ENCODE measurements at regions not wholly inside any gene's neighbourhood (a gene's known extent, or its start where the extent isn't known, plus 50 kb on each side); places are given as distances from the start of the nearest gene placed in this dataset.
"Not testable (repeated sequence)": the region's sequence is repeated elsewhere in the genome, so short reads cannot be mapped to it uniquely, and the experiment has no call there.

GRCh38 chr3:94811836-94812235, 749.0 kb downstream of the NSUN3 start:
- Histone ChIP-seq H3K27me3 (ENCODE audit: low read length) (no peaks in the 10 kb centered on the region), H2AFZ (ENCODE audit: low read depth, low read length, severe bottlenecking) (no peak overlapping the region), H3K9me2 (replicated peaks; ENCODE audit: insufficient read depth, low read length) (no peaks in the 10 kb centered on the region), H3K9ac (ENCODE audit: low read length) (no peak overlapping the region), H3K36me3 (ENCODE audit: low read length) (no peaks in the 10 kb centered on the region), H3F3A (ENCODE audit: insufficient read depth) (no peaks in the 10 kb centered on the region), H3K4me3 (ENCODE audit: insufficient read depth, low read length, poor library complexity, severe bottlenecking) (no peak overlapping the region), H3K27ac (ENCODE audit: low read depth, low read length) (no peak overlapping the region), H3K79me2 (ENCODE audit: insufficient read depth, low read length) (no peaks in the 10 kb centered on the region), H3K9me3 (ENCODE audit: insufficient read depth, low read length) (no peaks in the 10 kb centered on the region), H4K20me1 (ENCODE audit: low read depth, low read length) (no peaks in the 10 kb centered on the region), H3K4me2 (ENCODE audit: low read depth, low read length, poor library complexity, severe bottlenecking) (no peak overlapping the region)
- no peak for TF ChIP-seq EZH2phosphoT487 (conservative IDR thresholded peaks at IDR 0.05; ENCODE audit: low read length)
- TF ChIP-seq CTCF (IDR thresholded peaks at IDR 0.05; ENCODE audit: insufficient read depth, low read length, poor library complexity, severe bottlenecking): no peak

DNA sequence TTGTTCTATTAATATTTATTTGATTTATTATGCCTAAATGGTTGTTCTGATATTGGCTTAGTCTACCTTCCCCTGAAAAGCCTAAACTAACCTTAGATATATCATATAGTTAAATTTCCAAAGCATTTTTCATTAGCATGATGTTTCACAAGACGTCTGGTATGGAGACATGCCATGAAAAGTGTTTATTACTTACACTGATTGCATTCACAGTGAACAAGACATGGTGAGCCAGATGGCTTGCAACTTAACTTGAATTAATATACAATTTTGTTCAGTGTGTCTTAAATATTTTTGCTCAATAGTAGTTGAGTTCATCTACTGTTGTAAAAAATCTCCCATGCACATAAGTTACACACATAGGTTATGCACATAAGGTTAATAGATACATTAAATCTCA, 758.4 kb downstream of the NSUN3 start:
- H3K27me3 ChIP-seq (ENCODE audit: low read length): no peaks in the 10 kb centered on the region
- TF ChIP-seq EZH2phosphoT487 (conservative IDR thresholded peaks at IDR 0.05; ENCODE audit: low read length) (no peak), CTCF (IDR thresholded peaks at IDR 0.05; ENCODE audit: insufficient read depth, low read length, poor library complexity, severe bottlenecking) (no peak)
- H3K4me3 ChIP-seq (ENCODE audit: insufficient read depth, low read length, poor library complexity, severe bottlenecking): no peak overlapping the region
- H3K36me3 ChIP-seq (ENCODE audit: low read length): no peaks in the 10 kb centered on the region
- no peaks in the 10 kb centered on the region for H3F3A ChIP-seq (ENCODE audit: insufficient read depth)
- H3K79me2 ChIP-seq (ENCODE audit: insufficient read depth, low read length): no peaks in the 10 kb centered on the region
- H3K4me2 ChIP-seq (ENCODE audit: low read depth, low read length, poor library complexity, severe bottlenecking): no peak overlapping the region
- H3K27ac ChIP-seq (ENCODE audit: low read depth, low read length): no peak overlapping the region
- no peaks in the 10 kb centered on the region for H3K9me2 ChIP-seq (replicated peaks; ENCODE audit: insufficient read depth, low read length)
- H3K9me3 ChIP-seq (ENCODE audit: insufficient read depth, low read length): no peaks in the 10 kb centered on the region
- no peak overlapping the region for H3K9ac ChIP-seq (ENCODE audit: low read length)
- H4K20me1 ChIP-seq (ENCODE audit: low read depth, low read length): no peaks in the 10 kb centered on the region
- no peak overlapping the region for H2AFZ ChIP-seq (ENCODE audit: low read depth, low read length, severe bottlenecking)

- Histone ChIP-seq H3K27me3 (ENCODE audit: low read length) (no peaks in the 10 kb centered on the region), H3K9me2 (replicated peaks; ENCODE audit: insufficient read depth, low read length) (no peaks in the 10 kb centered on the region), H3K4me2 (ENCODE audit: low read depth, low read length, poor library complexity, severe bottlenecking) (no peak overlapping the region), H3K4me3 (ENCODE audit: insufficient read depth, low read length, poor library complexity, severe bottlenecking) (no peak overlapping the region), H3K79me2 (ENCODE audit: insufficient read depth, low read length) (no peaks in the 10 kb centered on the region), H3K9me3 (ENCODE audit: insufficient read depth, low read length) (no peaks in the 10 kb centered on the region), H2AFZ (ENCODE audit: low read depth, low read length, severe bottlenecking) (no peak overlapping the region), H3K9ac (ENCODE audit: low read length) (no peak overlapping the region), H4K20me1 (ENCODE audit: low read depth, low read length) (no peaks in the 10 kb centered on the region), H3K36me3 (ENCODE audit: low read length) (no peaks in the 10 kb centered on the region), H3F3A (ENCODE audit: insufficient read depth) (no peaks in the 10 kb centered on the region), H3K27ac (ENCODE audit: low read depth, low read length) (no peak overlapping the region)
- TF ChIP-seq EZH2phosphoT487 (conservative IDR thresholded peaks at IDR 0.05; ENCODE audit: low read length) (no peak), CTCF (IDR thresholded peaks at IDR 0.05; ENCODE audit: insufficient read depth, low read length, poor library complexity, severe bottlenecking) (no peak)
These were observed 759.4 kb downstream of the NSUN3 start for GRCh38 chr3:94822298-94822697.

GRCh38 chr3:94846251-94846650, 783.4 kb downstream of the NSUN3 start:
- H3F3A ChIP-seq (ENCODE audit: insufficient read depth); H3K79me2 ChIP-seq (ENCODE audit: insufficient read depth, low read length); H3K27ac ChIP-seq (ENCODE audit: low read depth, low read length); H3K9me3 ChIP-seq (ENCODE audit: insufficient read depth, low read length); H3K9ac ChIP-seq (ENCODE audit: low read length); H4K20me1 ChIP-seq (ENCODE audit: low read depth, low read length); H2AFZ ChIP-seq (ENCODE audit: low read depth, low read length, severe bottlenecking); H3K36me3 ChIP-seq (ENCODE audit: low read length); H3K4me2 ChIP-seq (ENCODE audit: low read depth, low read length, poor library complexity, severe bottlenecking); H3K9me2 ChIP-seq (replicated peaks; ENCODE audit: insufficient read depth, low read length); H3K27me3 ChIP-seq (ENCODE audit: low read length); H3K4me3 ChIP-seq (ENCODE audit: insufficient read depth, low read length, poor library complexity, severe bottlenecking): not testable (repeated sequence)
